ENCODE measurements at regions not wholly inside any gene's neighbourhood (a gene's known extent, or its start where the extent isn't known, plus 50 kb on each side); places are given as distances from the start of the nearest gene placed in this dataset.

DNA sequence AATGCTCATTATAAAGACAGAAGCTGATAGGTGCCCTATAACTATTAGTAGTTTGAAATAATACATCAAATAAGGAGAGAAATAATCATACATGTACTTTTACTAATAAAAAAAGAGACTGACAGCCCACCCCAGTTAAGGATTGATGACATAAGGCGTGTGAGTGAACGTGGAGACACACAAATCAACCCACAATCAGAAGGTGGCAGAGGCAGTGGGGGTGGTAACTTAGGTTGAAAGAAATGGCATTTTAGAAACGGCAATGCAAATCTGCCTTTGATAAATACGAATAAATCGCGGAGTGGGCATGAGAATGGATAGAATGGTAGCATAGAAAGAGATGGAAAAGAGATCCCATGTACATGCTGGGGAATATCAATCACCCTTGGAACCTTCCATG lies 256.2 kb upstream of the ATP10A start:
- TF ChIP-seq, protein P1, sequence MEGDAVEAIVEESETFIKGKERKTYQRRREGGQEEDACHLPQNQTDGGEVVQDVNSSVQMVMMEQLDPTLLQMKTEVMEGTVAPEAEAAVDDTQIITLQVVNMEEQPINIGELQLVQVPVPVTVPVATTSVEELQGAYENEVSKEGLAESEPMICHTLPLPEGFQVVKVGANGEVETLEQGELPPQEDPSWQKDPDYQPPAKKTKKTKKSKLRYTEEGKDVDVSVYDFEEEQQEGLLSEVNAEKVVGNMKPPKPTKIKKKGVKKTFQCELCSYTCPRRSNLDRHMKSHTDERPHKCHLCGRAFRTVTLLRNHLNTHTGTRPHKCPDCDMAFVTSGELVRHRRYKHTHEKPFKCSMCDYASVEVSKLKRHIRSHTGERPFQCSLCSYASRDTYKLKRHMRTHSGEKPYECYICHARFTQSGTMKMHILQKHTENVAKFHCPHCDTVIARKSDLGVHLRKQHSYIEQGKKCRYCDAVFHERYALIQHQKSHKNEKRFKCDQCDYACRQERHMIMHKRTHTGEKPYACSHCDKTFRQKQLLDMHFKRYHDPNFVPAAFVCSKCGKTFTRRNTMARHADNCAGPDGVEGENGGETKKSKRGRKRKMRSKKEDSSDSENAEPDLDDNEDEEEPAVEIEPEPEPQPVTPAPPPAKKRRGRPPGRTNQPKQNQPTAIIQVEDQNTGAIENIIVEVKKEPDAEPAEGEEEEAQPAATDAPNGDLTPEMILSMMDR (IDR thresholded peaks at IDR 0.05): no peak
- TF ChIP-seq EZH2 (IDR thresholded peaks at IDR 0.05; ENCODE audit: borderline replicate concordance, insufficient read depth, low read depth, low read length, poor library complexity, severe bottlenecking): no peak
